Liver (tissue), 3 donors: ENCODE measurements at regions not wholly inside any gene's neighbourhood (a gene's known extent, or its start where the extent isn't known, plus 50 kb on each side); places are given as distances from the start of the nearest gene placed in this dataset.

Experiments
- CTCF ChIP-seq: fragments of 150-350 bp; IDR thresholded peaks from 2 replicates; pipeline ENCODE4 v1.5.1; 2017; ENCODE audit warnings: improper control_type of control experiment, low read depth, low read length; ENCODE audit not compliant: missing input control
- JUND ChIP-seq, 2 donors: IDR thresholded peaks; 2 replicates each; pipeline ENCODE4 v1.6.1; 2016; ENCODE audit warnings: antibody characterized with exemption in 2 of 2
- RAD21 ChIP-seq, 2 donors: IDR thresholded peaks; 2 replicates each; pipeline ENCODE4 v1.6.1; 2016; ENCODE audit warnings: antibody characterized with exemption in 2 of 2, mild to moderate bottlenecking in 2 of 2
- TAF1 ChIP-seq: conservative IDR thresholded peaks from 2 replicates; pipeline ENCODE4 v1.6.1; 2016; ENCODE audit warnings: antibody characterized with exemption, mild to moderate bottlenecking
- YY1 ChIP-seq: IDR thresholded peaks from 2 replicates; pipeline ENCODE4 v1.6.1; 2016; ENCODE audit warnings: antibody characterized with exemption, mild to moderate bottlenecking
- ZBTB33 ChIP-seq: IDR thresholded peaks from 2 replicates; pipeline ENCODE4 v1.6.1; 2016; ENCODE audit warnings: antibody characterized with exemption
- TF ChIP-seq, protein P1 (sequence below): IDR thresholded peaks from 2 replicates; pipeline ENCODE4 v1.6.1; 2016; ENCODE audit warnings: antibody characterized with exemption
- TF ChIP-seq, protein P2 (sequence below): IDR thresholded peaks from 2 replicates; pipeline ENCODE4 v1.6.1; 2016; ENCODE audit warnings: antibody characterized with exemption, mild to moderate bottlenecking
- donor health status: healthy.
- donor health status: healthy.

- TF ChIP-seq ZBTB33 = no peak
- no peak for TF ChIP-seq CTCF
- TF ChIP-seq YY1 = no peak
- no peak for TF ChIP-seq TAF1
- TF ChIP-seq JUND (IDR thresholded peaks at IDR 0.05) = no peak
- TF ChIP-seq, protein P1, sequence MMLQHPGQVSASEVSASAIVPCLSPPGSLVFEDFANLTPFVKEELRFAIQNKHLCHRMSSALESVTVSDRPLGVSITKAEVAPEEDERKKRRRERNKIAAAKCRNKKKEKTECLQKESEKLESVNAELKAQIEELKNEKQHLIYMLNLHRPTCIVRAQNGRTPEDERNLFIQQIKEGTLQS = no peak
- TF ChIP-seq RAD21 (IDR thresholded peaks at IDR 0.05) = no peak
- TF ChIP-seq, protein P2, sequence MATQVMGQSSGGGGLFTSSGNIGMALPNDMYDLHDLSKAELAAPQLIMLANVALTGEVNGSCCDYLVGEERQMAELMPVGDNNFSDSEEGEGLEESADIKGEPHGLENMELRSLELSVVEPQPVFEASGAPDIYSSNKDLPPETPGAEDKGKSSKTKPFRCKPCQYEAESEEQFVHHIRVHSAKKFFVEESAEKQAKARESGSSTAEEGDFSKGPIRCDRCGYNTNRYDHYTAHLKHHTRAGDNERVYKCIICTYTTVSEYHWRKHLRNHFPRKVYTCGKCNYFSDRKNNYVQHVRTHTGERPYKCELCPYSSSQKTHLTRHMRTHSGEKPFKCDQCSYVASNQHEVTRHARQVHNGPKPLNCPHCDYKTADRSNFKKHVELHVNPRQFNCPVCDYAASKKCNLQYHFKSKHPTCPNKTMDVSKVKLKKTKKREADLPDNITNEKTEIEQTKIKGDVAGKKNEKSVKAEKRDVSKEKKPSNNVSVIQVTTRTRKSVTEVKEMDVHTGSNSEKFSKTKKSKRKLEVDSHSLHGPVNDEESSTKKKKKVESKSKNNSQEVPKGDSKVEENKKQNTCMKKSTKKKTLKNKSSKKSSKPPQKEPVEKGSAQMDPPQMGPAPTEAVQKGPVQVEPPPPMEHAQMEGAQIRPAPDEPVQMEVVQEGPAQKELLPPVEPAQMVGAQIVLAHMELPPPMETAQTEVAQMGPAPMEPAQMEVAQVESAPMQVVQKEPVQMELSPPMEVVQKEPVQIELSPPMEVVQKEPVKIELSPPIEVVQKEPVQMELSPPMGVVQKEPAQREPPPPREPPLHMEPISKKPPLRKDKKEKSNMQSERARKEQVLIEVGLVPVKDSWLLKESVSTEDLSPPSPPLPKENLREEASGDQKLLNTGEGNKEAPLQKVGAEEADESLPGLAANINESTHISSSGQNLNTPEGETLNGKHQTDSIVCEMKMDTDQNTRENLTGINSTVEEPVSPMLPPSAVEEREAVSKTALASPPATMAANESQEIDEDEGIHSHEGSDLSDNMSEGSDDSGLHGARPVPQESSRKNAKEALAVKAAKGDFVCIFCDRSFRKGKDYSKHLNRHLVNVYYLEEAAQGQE = no peak
Observed at GRCh38 chr22:48535868-48536540, 1291.7 kb downstream of the BRD1 start.
